Sigmoid colon (tissue), 6 donors: ENCODE measurements at regions not wholly inside any gene's neighbourhood (a gene's known extent, or its start where the extent isn't known, plus 50 kb on each side); places are given as distances from the start of the nearest gene placed in this dataset.
A peak's percentile ranks its signal among the peaks of the same experiment; 100 is the strongest.

Experiments used
- DNase-seq: peaks from one replicate; pipeline ENCODE4 v3.0.0-alpha.2; 2019
- H3K27ac ChIP-seq, 4 donors: fragments of 200-600 bp; sonication (generic); one replicate each; pipeline ENCODE4 v1.5.1; 2016 to 2019; ENCODE audit warnings: mild to moderate bottlenecking in 1 of 4
- H3K27me3 ChIP-seq, 3 donors: fragments of 200-600 bp; sonication (generic); one replicate each; pipeline ENCODE4 v1.5.1; 2019; ENCODE audit warnings: mild to moderate bottlenecking in 1 of 3
- H3K36me3 ChIP-seq, 4 donors: fragments of 200-600 bp; sonication (generic); one replicate each; pipeline ENCODE4 v1.5.1; 2016 to 2019
- H3K4me1 ChIP-seq, 4 donors: fragments of 200-600 bp; sonication (generic); one replicate each; pipeline ENCODE4 v1.5.1; 2017 to 2019
- H3K4me3 ChIP-seq, 4 donors: fragments of 200-600 bp; sonication (generic); one replicate each; pipeline ENCODE4 v1.5.1; 2017 to 2019; ENCODE audit warnings: mild to moderate bottlenecking in 2 of 4, moderate library complexity in 1 of 4
- H3K9me3 ChIP-seq, 4 donors: fragments of 200-600 bp in 3 of 4; sonication (generic) in 3 of 4; one replicate each; pipeline versions ENCODE4 v1.5.1 to v1.6.1; 2013 to 2019
- EP300 ChIP-seq, 4 donors: sonication (generic); formaldehyde crosslinking; IDR thresholded peaks; one replicate each; pipeline ENCODE4 v1.6.1; 2017; ENCODE audit warnings: antibody characterized with exemption in 4 of 4
- POLR2A ChIP-seq, 2 donors: fragments of 450-650 bp; IDR thresholded peaks; one replicate each; pipeline ENCODE4 v1.6.1; 2016; ENCODE audit warnings: antibody characterized with exemption in 2 of 2, mild to moderate bottlenecking in 2 of 2, moderate library complexity in 2 of 2
- POLR2AphosphoS5 ChIP-seq, 4 donors: sonication (generic); formaldehyde crosslinking; IDR thresholded peaks; one replicate each; pipeline ENCODE4 v1.6.1; 2017; ENCODE audit warnings: antibody characterized with exemption in 4 of 4
- WGBS, 2 donors: extraction: QIAGEN DNeasy Blood & Tissue Kit; methylation state at CpG; one replicate each; pipeline ENCODE4 v1.1.7; 2013; 5-methylcytosine and 5-hydroxymethylcytosine counted together
- intact Hi-C: fragments of 100-400 bp; cut with DNase I; formaldehyde crosslinking; loops from one replicate; pipeline ENCODE4 v1.15.1; 2023
- TF ChIP-seq, protein P1 (sequence below), 4 experiments: fragments of 450-650 bp in 3 of 4; fragments of 200-600 bp in 1 of 4; IDR thresholded peaks; one replicate each; pipeline ENCODE4 v1.5.1; 2016 to 2019; ENCODE audit warnings: antibody characterized with exemption in 4 of 4, mild to moderate bottlenecking in 3 of 4, moderate library complexity in 2 of 4
- donor health status: healthy with polysubstance abuse.
- donor health status: healthy.

DNA sequence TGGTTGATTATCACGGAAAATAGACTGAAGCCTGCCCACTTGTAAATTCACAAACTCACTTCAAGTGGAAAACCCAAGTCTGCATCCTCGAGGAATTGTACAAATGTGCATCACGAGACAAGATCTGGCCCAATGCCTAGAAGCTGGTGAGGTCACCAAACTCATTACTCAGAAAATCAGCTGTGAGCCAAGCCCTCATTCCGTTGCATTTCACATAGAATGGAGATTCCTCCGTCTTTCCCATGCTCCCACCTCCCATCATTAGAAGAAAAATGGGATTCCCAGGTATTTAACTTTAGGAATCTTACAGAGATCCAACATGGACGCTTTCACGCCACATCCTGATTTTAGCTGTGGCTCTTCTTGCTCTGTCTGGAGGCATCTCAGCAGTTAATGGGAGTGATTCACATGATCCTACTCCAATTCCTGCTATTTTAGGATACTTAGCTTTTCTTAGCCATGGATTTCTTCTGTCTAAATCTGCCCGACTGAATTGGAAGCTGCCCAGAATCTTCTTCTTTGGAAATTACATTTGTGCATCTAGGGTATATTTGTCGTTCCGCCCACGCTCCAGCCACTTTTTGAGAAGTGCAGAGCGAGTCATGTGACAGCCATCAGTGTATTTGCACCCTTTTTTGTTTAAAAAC is 68.7 kb upstream of the STMND1 start:
- H3K27ac ChIP-seq = peak overlapping the region; percentile 71 to 86 (median 78)
- H3K36me3 ChIP-seq = no peaks in the 10 kb centered on the region
- H3K9me3 ChIP-seq = no peaks in the 10 kb centered on the region
- 45 to 63% methylated on average over 12 of the region's 12 CpGs for WGBS, 2 donors
- peak; percentile 91 for DNase-seq
- TF ChIP-seq, protein P1, sequence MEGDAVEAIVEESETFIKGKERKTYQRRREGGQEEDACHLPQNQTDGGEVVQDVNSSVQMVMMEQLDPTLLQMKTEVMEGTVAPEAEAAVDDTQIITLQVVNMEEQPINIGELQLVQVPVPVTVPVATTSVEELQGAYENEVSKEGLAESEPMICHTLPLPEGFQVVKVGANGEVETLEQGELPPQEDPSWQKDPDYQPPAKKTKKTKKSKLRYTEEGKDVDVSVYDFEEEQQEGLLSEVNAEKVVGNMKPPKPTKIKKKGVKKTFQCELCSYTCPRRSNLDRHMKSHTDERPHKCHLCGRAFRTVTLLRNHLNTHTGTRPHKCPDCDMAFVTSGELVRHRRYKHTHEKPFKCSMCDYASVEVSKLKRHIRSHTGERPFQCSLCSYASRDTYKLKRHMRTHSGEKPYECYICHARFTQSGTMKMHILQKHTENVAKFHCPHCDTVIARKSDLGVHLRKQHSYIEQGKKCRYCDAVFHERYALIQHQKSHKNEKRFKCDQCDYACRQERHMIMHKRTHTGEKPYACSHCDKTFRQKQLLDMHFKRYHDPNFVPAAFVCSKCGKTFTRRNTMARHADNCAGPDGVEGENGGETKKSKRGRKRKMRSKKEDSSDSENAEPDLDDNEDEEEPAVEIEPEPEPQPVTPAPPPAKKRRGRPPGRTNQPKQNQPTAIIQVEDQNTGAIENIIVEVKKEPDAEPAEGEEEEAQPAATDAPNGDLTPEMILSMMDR (IDR thresholded peaks at IDR 0.05) = no peak
- TF ChIP-seq EP300 (IDR thresholded peaks at IDR 0.05) (peak in 2 of 4 donors; percentile 25 to 72), POLR2A (IDR thresholded peaks at IDR 0.05) (no peak), POLR2AphosphoS5 (IDR thresholded peaks at IDR 0.05) (peak; percentile 4 to 80 (median 56))
- H3K4me1 ChIP-seq = peaks cover 0 to 25% (median 14%) of the 10 kb centered on the region in 4 donors
- H3K4me3 ChIP-seq = peak overlapping the region in 3 of 4 donors; percentile 8 to 30 (median 19)
- H3K27me3 ChIP-seq = no peaks in the 10 kb centered on the region
- intact Hi-C loops = no loop called here

DNA sequence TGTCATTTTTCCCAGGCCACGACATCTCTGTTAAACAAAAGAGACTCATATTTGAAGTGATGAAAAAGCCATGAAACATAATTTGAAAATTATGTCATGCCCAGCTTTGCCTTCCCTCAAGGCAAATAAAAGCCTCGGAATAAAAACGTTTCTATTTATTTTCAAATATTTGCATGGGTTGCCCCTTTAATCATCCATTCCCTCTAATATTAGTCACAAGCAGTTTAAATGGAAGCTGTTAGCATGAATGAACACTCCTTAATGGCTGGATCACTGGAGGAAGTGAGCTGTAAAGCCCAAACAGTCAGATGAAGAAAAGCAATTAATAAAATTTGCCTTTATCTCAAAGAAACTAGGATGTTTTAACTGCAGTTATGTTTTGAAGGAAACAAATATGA is 69.3 kb upstream of the STMND1 start:
- H3K36me3 ChIP-seq = no peaks in the 10 kb centered on the region
- no peaks in the 10 kb centered on the region for H3K27me3 ChIP-seq
- H3K9me3 ChIP-seq = no peaks in the 10 kb centered on the region
- TF ChIP-seq POLR2AphosphoS5 (IDR thresholded peaks at IDR 0.05) (no peak), EP300 (IDR thresholded peaks at IDR 0.05) (no peak), POLR2A (IDR thresholded peaks at IDR 0.05) (no peak)
- TF ChIP-seq, protein P1 (IDR thresholded peaks at IDR 0.05) = no peak
- 49 to 64% methylated on average over 3 of the region's 3 CpGs for WGBS, 2 donors
- intact Hi-C loops = no loop called here
- H3K27ac ChIP-seq = peak overlapping the region; percentile 71 to 86 (median 78)
- H3K4me1 ChIP-seq = peaks cover 0 to 25% (median 14%) of the 10 kb centered on the region in 4 donors
- no peak for DNase-seq
- H3K4me3 ChIP-seq = peak overlapping the region in 3 of 4 donors; percentile 8 to 30 (median 19)

DNA sequence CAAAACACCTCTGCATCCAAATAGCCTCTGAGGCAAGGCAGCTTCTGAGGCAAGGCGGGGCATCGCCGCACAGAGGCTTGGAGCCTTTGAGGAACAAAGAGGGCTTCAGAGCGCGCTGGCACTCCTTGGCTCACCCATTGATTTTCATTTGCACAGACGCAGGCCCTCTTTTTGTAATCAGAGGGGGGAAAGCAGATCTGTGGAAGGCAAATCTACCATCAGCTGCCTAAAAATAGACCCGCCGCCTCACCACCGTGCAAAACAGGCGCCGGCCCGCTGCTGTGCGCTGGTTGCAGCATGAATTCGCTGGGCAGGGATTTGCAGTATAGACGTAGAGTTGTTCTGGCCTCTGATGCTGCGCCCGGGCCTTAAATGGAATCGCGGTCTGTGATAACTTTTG is 69.9 kb upstream of the STMND1 start:
- H3K27ac ChIP-seq = peak overlapping the region; percentile 71 to 86 (median 78)
- no peak overlapping the region for H3K4me3 ChIP-seq
- H3K4me1 ChIP-seq = peaks cover 0 to 25% (median 14%) of the 10 kb centered on the region in 4 donors
- DNase-seq = no peak
- TF ChIP-seq POLR2A (IDR thresholded peaks at IDR 0.05) = no peak
- no peaks in the 10 kb centered on the region for H3K9me3 ChIP-seq
- intact Hi-C loops = no loop called here
- H3K36me3 ChIP-seq = no peaks in the 10 kb centered on the region
- no peaks in the 10 kb centered on the region for H3K27me3 ChIP-seq
- WGBS, 2 donors = 93 to 94% methylated on average over 19 of the region's 19 CpGs

DNA sequence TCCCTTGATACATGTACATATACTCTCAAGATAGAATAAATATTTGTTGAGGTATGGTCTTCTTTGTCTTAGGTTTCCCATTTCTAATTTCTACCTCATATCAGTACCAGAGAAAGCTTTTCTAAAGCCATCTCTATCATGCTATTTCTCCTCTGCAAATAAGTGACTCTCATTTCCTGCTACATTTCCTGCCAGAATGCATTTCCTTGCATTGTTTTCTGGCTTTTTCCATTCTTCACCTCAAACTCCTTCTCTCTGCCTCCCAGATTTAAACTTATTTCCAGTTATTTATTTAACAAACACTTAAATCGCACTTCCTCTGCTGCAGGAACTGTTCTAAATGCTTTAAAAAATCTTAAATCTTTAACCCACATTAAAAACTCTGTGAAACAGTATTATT is 74.4 kb upstream of the STMND1 start:
- no peak for DNase-seq
- Histone ChIP-seq H3K27ac (no peak overlapping the region), H3K27me3 (no peaks in the 10 kb centered on the region), H3K36me3 (no peaks in the 10 kb centered on the region), H3K4me3 (no peak overlapping the region), H3K9me3 (no peaks in the 10 kb centered on the region), H3K4me1 (peaks cover 0 to 7% (median 5%) of the 10 kb centered on the region in 4 donors)
- TF ChIP-seq POLR2A (IDR thresholded peaks at IDR 0.05) = no peak
- no peak for TF ChIP-seq EP300 (IDR thresholded peaks at IDR 0.05)
- TF ChIP-seq, protein P1 (IDR thresholded peaks at IDR 0.05) = no peak
- no peak for TF ChIP-seq POLR2AphosphoS5 (IDR thresholded peaks at IDR 0.05)
- intact Hi-C loops = no loop called here
- 88 to 94% methylated on average over 1 of the region's 1 CpG for WGBS, 2 donors

DNA sequence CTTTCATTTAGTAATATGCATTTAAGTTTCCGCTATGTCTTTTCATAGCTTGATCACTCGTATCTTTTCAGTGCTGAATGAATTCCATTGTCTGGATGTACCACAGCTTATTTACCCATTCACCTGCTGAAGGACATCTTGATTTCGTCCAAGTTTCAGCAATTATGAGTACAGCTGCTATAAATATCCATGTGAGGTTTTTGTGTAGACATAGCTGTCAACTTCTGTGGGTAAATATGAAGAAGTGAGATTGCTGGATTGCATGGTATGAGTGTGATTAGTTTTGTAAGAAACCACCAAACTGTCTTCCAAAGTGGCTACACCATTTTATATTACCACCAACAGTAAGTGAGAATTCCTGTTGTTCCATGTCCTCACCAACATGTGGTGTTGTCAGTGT is 79.2 kb upstream of the STMND1 start:
- WGBS, 2 donors = 67 to 79% methylated on average over 3 of the region's 3 CpGs
- no peaks in the 10 kb centered on the region for H3K4me1 ChIP-seq
- no peaks in the 10 kb centered on the region for H3K27me3 ChIP-seq
- intact Hi-C loops = no loop called here
- H3K36me3 ChIP-seq = no peaks in the 10 kb centered on the region
- TF ChIP-seq EP300 (IDR thresholded peaks at IDR 0.05) (no peak), POLR2A (IDR thresholded peaks at IDR 0.05) (no peak), POLR2AphosphoS5 (IDR thresholded peaks at IDR 0.05) (no peak)
- TF ChIP-seq, protein P1 (IDR thresholded peaks at IDR 0.05) = no peak
- no peak overlapping the region for H3K4me3 ChIP-seq
- no peak overlapping the region for H3K27ac ChIP-seq
- no peak for DNase-seq
- H3K9me3 ChIP-seq = no peaks in the 10 kb centered on the region
